ENCODE measurements at regions not wholly inside any gene's neighbourhood (a gene's known extent, or its start where the extent isn't known, plus 50 kb on each side); places are given as distances from the start of the nearest gene placed in this dataset.

- no peak for FAIRE-seq
Observed at GRCh38 chr4:112896609-112897190, 152.8 kb upstream of the ANK2 start.

- no peak for FAIRE-seq
Observed at GRCh38 chr4:112897543-112897942, 151.9 kb upstream of the ANK2 start.

- FAIRE-seq = no peak
Observed at GRCh38 chr4:112898357-112899141, 150.9 kb upstream of the ANK2 start.

- no peak for FAIRE-seq
Observed at GRCh38 chr4:112900416-112900815, 149.0 kb upstream of the ANK2 start.

GRCh38 chr4:112901962-112902411 lies 147.5 kb upstream of the ANK2 start:
- FAIRE-seq = no peak

GRCh38 chr4:112905728-112906127 lies 143.7 kb upstream of the ANK2 start:
- FAIRE-seq = no peak

GRCh38 chr4:112908511-112908910 lies 140.9 kb upstream of the ANK2 start:
- no peak for FAIRE-seq

- FAIRE-seq = no peak
Observed at GRCh38 chr4:112910109-112910736, 139.2 kb upstream of the ANK2 start.

- no peak for FAIRE-seq
Observed at GRCh38 chr4:112916868-112917267, 132.6 kb upstream of the ANK2 start.

- FAIRE-seq = no peak
Observed at GRCh38 chr4:112923516-112923915, 125.9 kb upstream of the ANK2 start.

- FAIRE-seq = no peak
Observed at GRCh38 chr4:112926819-112927218, 122.6 kb upstream of the ANK2 start.

- FAIRE-seq = no peak
Observed at GRCh38 chr4:112927544-112927943, 121.9 kb upstream of the ANK2 start.

- FAIRE-seq = no peak
Observed at GRCh38 chr4:112931001-112931400, 118.5 kb upstream of the ANK2 start.

GRCh38 chr4:112933790-112934189 lies 115.7 kb upstream of the ANK2 start:
- no peak for FAIRE-seq

GRCh38 chr4:112938461-112939058 lies 110.9 kb upstream of the ANK2 start:
- FAIRE-seq = peak; percentile 95

- peak; percentile 28 for FAIRE-seq
Observed at GRCh38 chr4:112939901-112940300, 109.6 kb upstream of the ANK2 start.

- FAIRE-seq = no peak
Observed at GRCh38 chr4:112940336-112940735, 109.1 kb upstream of the ANK2 start.

- FAIRE-seq = no peak
Observed at GRCh38 chr4:112942077-112942476, 107.4 kb upstream of the ANK2 start.

- no peak for FAIRE-seq
Observed at GRCh38 chr4:112942997-112943396, 106.5 kb upstream of the ANK2 start.

GRCh38 chr4:112944006-112944405 lies 105.4 kb upstream of the ANK2 start:
- no peak for FAIRE-seq

- no peak for FAIRE-seq
Observed at GRCh38 chr4:112946127-112946526, 103.3 kb upstream of the ANK2 start.

GRCh38 chr4:112947616-112948015 lies 101.8 kb upstream of the ANK2 start:
- FAIRE-seq = no peak
